Endodermal cell (in vitro differentiated cells): ENCODE measurements at regions not wholly inside any gene's neighbourhood (a gene's known extent, or its start where the extent isn't known, plus 50 kb on each side); places are given as distances from the start of the nearest gene placed in this dataset.
A peak's percentile ranks its signal among the peaks of the same experiment; 100 is the strongest.

Experiments used
- DNase-seq: peaks from one replicate; pipeline ENCODE4 v3.0.0-alpha.2; 2017
- H3K27ac ChIP-seq: 2 replicates; pipeline ENCODE4 v1.5.1; 2013; ENCODE audit warnings: mild to moderate bottlenecking, low read depth, low read length, moderate library complexity
- H3K27me3 ChIP-seq: 2 replicates; pipeline ENCODE4 v1.6.1; 2013; ENCODE audit warnings: mild to moderate bottlenecking, low read length, moderate library complexity; ENCODE audit not compliant: insufficient read depth, control insufficient read depth, poor library complexity, severe bottlenecking
- H3K36me3 ChIP-seq: 2 replicates; pipeline ENCODE4 v1.7.0; 2013; ENCODE audit warnings: mild to moderate bottlenecking, low read length, moderate library complexity; ENCODE audit not compliant: control insufficient read depth, insufficient read depth
- H3K4me1 ChIP-seq: one replicate; pipeline ENCODE4 v1.7.0; 2013; ENCODE audit warnings: low read length; ENCODE audit not compliant: control insufficient read depth, insufficient read depth
- H3K4me3 ChIP-seq: 2 replicates; pipeline ENCODE4 v1.5.1; 2013; ENCODE audit warnings: mild to moderate bottlenecking, low read length, moderate library complexity
- H3K9ac ChIP-seq: 2 replicates; pipeline ENCODE4 v1.6.1; 2013; ENCODE audit warnings: mild to moderate bottlenecking, low read length, moderate library complexity; ENCODE audit not compliant: poor library complexity, severe bottlenecking; ENCODE audit errors: extremely low read depth
- H3K9me3 ChIP-seq: 2 replicates; pipeline ENCODE4 v1.6.1; 2013; ENCODE audit warnings: mild to moderate bottlenecking, low read length, moderate library complexity; ENCODE audit not compliant: control insufficient read depth
- H3K27ac Mint-ChIP-seq: 2 replicates; pipeline ENCODE4 v1.8.0; 2020; ENCODE audit warnings: mixed read lengths
- H3K27me3 Mint-ChIP-seq: 2 replicates; pipeline ENCODE4 v1.8.0; 2021; ENCODE audit warnings: mild to moderate bottlenecking, mixed read lengths; ENCODE audit not compliant: insufficient read depth
- H3K36me3 Mint-ChIP-seq: 2 replicates; pipeline ENCODE4 v1.8.0; 2020; ENCODE audit warnings: low read depth, mixed read lengths
- H3K4me1 Mint-ChIP-seq: 2 replicates; pipeline ENCODE4 v1.8.0; 2020; ENCODE audit warnings: mixed read lengths
- H3K4me3 Mint-ChIP-seq: 2 replicates; pipeline ENCODE4 v1.8.0; 2020; ENCODE audit warnings: mild to moderate bottlenecking, moderate library complexity, mixed read lengths
- H3K9me3 Mint-ChIP-seq: 2 replicates; pipeline ENCODE4 v1.8.0; 2020; ENCODE audit warnings: mild to moderate bottlenecking, mixed read lengths
- CTCF ChIP-seq: fragments of 200-600 bp; sonication (generic); conservative IDR thresholded peaks from 2 replicates; pipeline ENCODE4 v1.5.0; 2021; ENCODE audit warnings: antibody characterized with exemption, mild to moderate bottlenecking
- WGBS, 2 experiments: methylation state at CpG; one replicate each; pipeline versions ENCODE4 v1.1.5 to v1.1.7; 2013; ENCODE audit warnings: missing lambda C conversion rate in 2 of 2, mixed read lengths in 1 of 2; ENCODE audit not compliant: insufficient coverage in 1 of 2, insufficient read length in 1 of 2; 5-methylcytosine and 5-hydroxymethylcytosine counted together

- no peak overlapping the region for H3K27ac ChIP-seq
- 89% methylated on average over 3 of the region's 3 CpGs; no CpG with 5 or more reads in 1 of the 2 experiments for WGBS, 2 experiments
- no peak for DNase-seq
- no peaks in the 10 kb centered on the region for H3K4me1 ChIP-seq
- H3K4me1 Mint-ChIP-seq, result peaks cover 3% of the 10 kb centered on the region
- no peaks in the 10 kb centered on the region for H3K36me3 Mint-ChIP-seq
- no peaks in the 10 kb centered on the region for H3K9me3 Mint-ChIP-seq
- no peaks in the 10 kb centered on the region for H3K27me3 Mint-ChIP-seq
- no peak overlapping the region for H3K4me3 Mint-ChIP-seq
- H3K36me3 ChIP-seq, result no peaks in the 10 kb centered on the region
- H3K9ac ChIP-seq, result no peak overlapping the region
- H3K27me3 ChIP-seq, result no peaks in the 10 kb centered on the region
- H3K4me3 ChIP-seq, result no peak overlapping the region
- H3K9me3 ChIP-seq, result no peaks in the 10 kb centered on the region
- TF ChIP-seq CTCF, result no peak
- no peak overlapping the region for H3K27ac Mint-ChIP-seq
Observed at GRCh38 chrX:7568130-7568529, 274.8 kb upstream of the VCX start.

- H3K4me3 ChIP-seq, result no peak overlapping the region
- no peak overlapping the region for H3K27ac ChIP-seq
- H3K36me3 ChIP-seq, result no peaks in the 10 kb centered on the region
- peak; percentile 67 for TF ChIP-seq CTCF
- Mint-ChIP-seq H3K27ac (no peak overlapping the region), H3K9me3 (peaks cover 3% of the 10 kb centered on the region), H3K4me1 (no peaks in the 10 kb centered on the region), H3K27me3 (peaks cover 3% of the 10 kb centered on the region), H3K36me3 (no peaks in the 10 kb centered on the region), H3K4me3 (no peak overlapping the region)
- no peaks in the 10 kb centered on the region for H3K4me1 ChIP-seq
- H3K27me3 ChIP-seq, result no peaks in the 10 kb centered on the region
- H3K9me3 ChIP-seq, result no peaks in the 10 kb centered on the region
- no peak for DNase-seq
- WGBS, 2 experiments, result no CpG with 5 or more reads among the region's 2 CpGs
- no peak overlapping the region for H3K9ac ChIP-seq
Observed at GRCh38 chrX:7552760-7553159, 290.2 kb upstream of the VCX start.

- no peak overlapping the region for H3K4me3 Mint-ChIP-seq
- Histone ChIP-seq H3K4me3 (no peak overlapping the region), H3K4me1 (no peaks in the 10 kb centered on the region), H3K27me3 (no peaks in the 10 kb centered on the region), H3K36me3 (no peaks in the 10 kb centered on the region), H3K27ac (no peak overlapping the region), H3K9me3 (no peaks in the 10 kb centered on the region), H3K9ac (no peak overlapping the region)
- H3K9me3 Mint-ChIP-seq, result peaks cover 12% of the 10 kb centered on the region
- H3K36me3 Mint-ChIP-seq, result no peaks in the 10 kb centered on the region
- 92 to 97% methylated on average over 6 to 17 of the region's 17 CpGs for WGBS, 2 experiments
- no peaks in the 10 kb centered on the region for H3K27me3 Mint-ChIP-seq
- H3K27ac Mint-ChIP-seq, result no peak overlapping the region
- DNase-seq, result no peak
- TF ChIP-seq CTCF, result no peak
- H3K4me1 Mint-ChIP-seq, result no peaks in the 10 kb centered on the region
Observed at GRCh38 chrX:7546551-7547080, 296.4 kb upstream of the VCX start.
